ENCODE measurements at regions not wholly inside any gene's neighbourhood (a gene's known extent, or its start where the extent isn't known, plus 50 kb on each side); places are given as distances from the start of the nearest gene placed in this dataset.

GRCh38 chr6:169101981-169102380 lies 151.7 kb downstream of the THBS2 start:
- TF ChIP-seq POLR2AphosphoS5 (IDR thresholded peaks at IDR 0.05; ENCODE audit: low read depth, low read length) (no peak), POLR2A (IDR thresholded peaks at IDR 0.05; ENCODE audit: low read depth, low read length) (no peak), TAF1 (IDR thresholded peaks at IDR 0.05; ENCODE audit: borderline replicate concordance, low read depth, low read length) (no peak)

Data from GM12892 (cell line).